COR-L47 (cell line): ENCODE measurements at regions not wholly inside any gene's neighbourhood (a gene's known extent, or its start where the extent isn't known, plus 50 kb on each side); places are given as distances from the start of the nearest gene placed in this dataset.
"Not testable (repeated sequence)": the region's sequence is repeated elsewhere in the genome, so short reads cannot be mapped to it uniquely, and the experiment has no call there.

Experiments used
- DNase-seq: peaks from one replicate; lab custom pipeline; 2025; lab: John Stamatoyannopoulos, UW

GRCh38 chrX:128961290-128961689, 562.0 kb downstream of the SMARCA1 start:
- no peak for DNase-seq

DNA sequence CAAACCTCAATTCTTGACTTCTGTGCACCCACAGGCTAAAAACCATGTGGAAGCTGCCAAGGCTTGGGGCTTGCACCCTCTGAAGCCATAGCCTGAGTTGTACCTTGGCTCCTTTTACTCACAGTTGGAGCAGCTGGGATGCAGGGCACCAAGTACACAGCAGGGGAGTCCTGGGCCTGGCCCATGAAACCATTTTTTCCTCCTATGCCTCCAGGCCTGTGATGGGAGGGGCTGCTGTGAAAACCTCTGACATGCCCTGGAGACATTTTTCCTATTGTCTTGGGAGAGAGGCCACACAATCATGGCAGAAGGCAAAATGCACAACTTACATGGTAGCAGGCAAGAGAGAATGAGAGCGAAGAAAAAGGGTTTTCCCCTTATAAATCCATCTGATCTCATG, 568.6 kb downstream of the SMARCA1 start:
- not testable (repeated sequence) for DNase-seq

- DNase-seq: no peak
These were observed 592.2 kb downstream of the SMARCA1 start for GRCh38 chrX:128931071-128931470.

DNA sequence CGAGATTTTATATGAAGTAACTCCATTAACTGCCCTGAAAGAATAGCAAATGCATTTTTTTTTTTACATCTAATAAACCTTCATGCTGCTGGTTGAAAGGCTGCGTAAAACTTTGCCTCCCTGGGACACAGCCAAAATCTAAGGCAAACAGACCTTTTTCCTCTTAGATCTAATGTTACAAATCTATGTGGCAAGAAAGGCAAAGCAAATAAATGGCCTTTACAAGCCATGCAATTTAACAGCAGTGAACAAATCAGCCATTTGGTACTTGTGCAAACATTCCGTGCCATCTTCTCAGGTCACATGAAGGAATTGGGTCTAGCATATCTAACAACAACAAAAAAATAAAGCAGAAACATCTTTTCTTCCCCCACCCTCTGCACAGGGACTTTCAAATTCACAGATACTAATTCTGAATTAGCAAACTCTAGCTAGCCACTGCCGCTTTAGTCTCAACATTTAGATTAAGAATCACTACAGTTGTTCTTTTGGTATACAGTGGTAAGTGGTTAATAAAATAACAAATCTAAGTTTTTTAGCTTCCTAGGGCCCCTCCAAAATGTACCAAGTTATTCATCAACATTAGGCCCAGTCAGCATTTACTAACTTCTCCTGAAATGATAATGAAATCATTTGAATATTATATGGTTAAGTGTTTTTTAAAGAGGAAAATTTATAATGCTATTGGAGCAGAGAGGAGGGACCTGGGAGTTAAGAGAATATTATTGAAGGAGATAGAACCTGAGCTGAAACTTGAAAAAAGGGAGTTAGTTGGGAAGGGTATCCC, 593.8 kb downstream of the SMARCA1 start:
- peak; percentile 35 for DNase-seq

DNA sequence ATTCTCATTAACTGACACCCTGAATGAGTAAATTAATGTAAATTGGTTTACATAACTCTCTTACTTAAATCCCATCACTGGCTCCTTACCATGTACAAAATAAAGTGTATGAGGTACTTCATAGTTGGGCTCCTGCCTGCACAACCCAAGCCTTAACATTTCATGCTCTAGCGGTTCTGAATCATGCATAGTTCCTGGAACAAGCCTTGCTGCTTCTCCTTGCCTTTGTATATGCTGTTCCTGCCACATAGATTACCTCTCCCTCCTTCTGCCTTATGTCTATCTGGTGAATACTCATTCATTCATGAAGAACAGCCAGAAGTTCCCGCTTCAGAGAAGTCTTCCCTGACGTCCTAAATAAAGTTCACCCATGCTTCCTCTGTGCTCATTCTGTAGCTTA, 594.7 kb downstream of the SMARCA1 start:
- no peak for DNase-seq

GRCh38 chrX:128927363-128927762, 595.9 kb downstream of the SMARCA1 start:
- no peak for DNase-seq

DNA sequence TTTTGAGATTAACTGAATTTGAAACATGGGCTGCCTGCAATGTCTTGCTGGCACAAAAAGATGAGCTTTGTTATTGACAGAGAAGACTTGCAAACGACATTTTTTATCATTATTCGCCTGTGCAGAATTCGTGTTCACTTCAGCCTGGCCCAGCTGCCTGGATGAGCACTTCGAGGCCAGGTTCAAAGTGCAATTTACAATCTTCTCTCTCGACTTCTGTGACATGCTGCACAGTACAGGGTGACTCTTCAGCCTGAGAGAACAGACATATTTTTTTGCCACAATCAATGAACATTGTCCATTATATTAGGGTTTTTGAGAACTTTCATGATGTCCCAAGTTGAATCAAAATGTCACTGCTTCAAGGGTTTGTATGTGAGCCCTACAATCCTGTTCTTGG, 616.5 kb downstream of the SMARCA1 start:
- no peak for DNase-seq

DNA sequence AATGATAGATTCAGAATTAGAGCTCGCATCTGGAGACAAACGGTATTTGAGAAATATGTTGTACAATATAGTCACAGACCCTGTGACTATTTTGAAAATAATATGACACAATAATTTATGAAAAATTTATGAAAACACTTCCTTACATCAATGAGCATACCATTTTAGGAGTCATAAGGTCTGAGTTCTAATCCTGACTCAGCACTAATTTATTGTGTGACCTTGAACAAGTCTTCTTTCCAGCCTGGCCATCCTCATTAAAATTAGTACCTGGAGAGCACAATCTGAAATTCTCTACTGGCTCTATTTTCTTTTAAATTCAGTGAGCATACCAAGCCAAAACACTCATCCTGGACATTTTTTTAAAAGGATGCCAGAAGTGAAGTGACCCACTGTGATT, 622.3 kb downstream of the SMARCA1 start:
- no peak for DNase-seq

GRCh38 chrX:128897621-128898020, 625.7 kb downstream of the SMARCA1 start:
- DNase-seq: no peak

DNA sequence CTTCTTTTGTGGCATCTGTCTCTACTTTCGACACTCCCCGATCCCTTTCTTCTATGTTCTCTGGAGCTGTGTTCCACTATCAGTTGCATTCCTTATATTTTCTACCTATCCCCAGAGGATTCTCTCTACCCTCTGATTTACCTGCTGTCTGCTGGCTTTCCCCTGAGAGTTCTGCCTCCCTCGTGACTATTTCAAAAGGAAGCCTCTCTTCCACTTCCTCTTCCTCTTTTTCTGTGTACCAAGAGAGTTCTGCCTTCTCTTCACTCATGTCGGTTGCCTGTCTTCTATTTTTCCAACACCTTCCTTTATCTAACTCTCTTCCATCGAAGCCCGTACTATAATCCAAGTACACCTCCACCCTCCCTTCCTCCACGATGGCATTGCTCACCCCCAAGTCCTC, 631.7 kb downstream of the SMARCA1 start:
- no peak for DNase-seq

- no peak for DNase-seq
These were observed 638.9 kb downstream of the SMARCA1 start for GRCh38 chrX:128884430-128884829.

- DNase-seq: no peak
These were observed 639.6 kb downstream of the SMARCA1 start for GRCh38 chrX:128883650-128884049.

- DNase-seq: no peak
These were observed 652.9 kb downstream of the SMARCA1 start for GRCh38 chrX:128870361-128870760.

- DNase-seq: no peak
These were observed 660.7 kb downstream of the SMARCA1 start for GRCh38 chrX:128862557-128862956.

- no peak for DNase-seq
These were observed 674.9 kb downstream of the SMARCA1 start for GRCh38 chrX:128848374-128848773.

- no peak for DNase-seq
These were observed 676.9 kb downstream of the SMARCA1 start for GRCh38 chrX:128846385-128846784.

- no peak for DNase-seq
These were observed 704.6 kb downstream of the SMARCA1 start for GRCh38 chrX:128818690-128819089.

DNA sequence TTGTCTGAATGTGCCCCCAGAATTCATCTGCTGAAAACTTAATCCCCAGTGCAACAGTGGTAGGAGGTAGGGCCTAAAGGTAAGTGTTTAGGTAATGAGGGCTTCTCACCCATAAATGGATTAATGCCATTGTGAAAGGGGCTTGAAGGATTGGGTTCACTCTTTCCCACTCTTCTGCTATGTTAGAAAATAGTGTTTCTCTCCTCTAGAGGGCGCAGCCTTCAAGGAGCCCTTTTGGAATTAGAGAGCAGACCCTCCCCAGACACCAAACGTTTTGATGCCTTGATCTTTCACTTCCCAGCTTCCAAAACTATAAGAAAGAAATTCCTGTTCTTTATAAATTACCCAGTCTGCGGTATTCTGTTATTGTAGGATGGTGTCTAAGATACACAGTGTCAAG, 706.4 kb downstream of the SMARCA1 start:
- DNase-seq: no peak

DNA sequence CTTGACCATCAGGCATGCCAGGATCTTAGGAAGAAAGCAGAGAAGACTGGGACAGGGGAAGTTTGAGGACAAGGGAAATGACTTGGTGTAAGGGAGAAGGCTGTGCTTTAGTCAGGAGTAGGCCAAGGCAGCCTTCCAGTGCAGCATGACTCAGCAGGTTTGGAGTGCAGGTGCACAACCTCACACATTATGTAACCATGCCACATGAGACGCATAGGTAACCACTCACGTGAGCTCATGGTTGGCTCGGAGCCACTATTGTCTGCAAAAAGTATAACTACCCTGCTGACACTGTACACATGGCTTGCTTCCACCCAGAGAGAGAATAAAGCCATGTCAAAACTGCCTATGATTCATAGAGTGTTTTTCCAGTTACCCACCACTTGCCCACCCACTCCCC, 715.9 kb downstream of the SMARCA1 start:
- DNase-seq: no peak

DNA sequence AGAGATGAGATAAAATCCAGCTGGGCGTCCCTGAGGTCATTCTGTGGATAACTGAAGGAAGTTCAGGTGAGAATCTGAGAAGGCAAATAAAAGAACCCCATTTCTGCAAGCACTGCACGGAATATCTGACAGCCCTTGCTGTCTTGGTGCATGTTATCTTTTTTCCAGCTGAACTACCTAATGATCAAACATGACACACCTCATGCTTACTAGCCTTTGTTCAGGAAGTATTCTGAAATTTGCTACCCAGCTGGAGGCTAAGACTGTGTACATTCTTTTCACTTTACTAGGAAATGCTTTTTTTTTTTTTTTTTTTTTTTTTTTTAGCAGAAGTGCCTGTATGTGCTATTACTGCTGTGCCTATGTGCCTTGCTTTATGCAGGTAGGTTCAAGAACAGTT, 718.1 kb downstream of the SMARCA1 start:
- no peak for DNase-seq

- no peak for DNase-seq
These were observed 718.5 kb downstream of the SMARCA1 start for GRCh38 chrX:128804828-128805227.

DNA sequence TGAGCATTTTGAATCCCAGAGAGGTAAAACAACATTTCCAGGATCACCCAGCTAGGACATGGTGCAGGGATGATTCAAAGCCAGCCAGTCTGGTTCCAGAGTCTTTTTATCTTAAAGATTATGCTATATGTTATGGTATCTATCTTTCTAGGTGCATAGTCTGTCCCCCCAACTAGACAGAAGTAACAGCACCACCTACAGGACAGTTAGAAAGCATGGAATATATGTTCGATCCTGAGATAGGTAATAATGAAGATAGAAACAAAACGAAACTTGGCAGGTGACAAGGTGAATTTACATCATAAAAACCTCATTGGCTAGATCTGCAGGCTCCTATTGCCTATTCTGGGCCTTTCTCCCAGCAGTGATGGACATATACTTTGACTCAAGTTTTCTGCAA, 723.2 kb downstream of the SMARCA1 start:
- no peak for DNase-seq

DNA sequence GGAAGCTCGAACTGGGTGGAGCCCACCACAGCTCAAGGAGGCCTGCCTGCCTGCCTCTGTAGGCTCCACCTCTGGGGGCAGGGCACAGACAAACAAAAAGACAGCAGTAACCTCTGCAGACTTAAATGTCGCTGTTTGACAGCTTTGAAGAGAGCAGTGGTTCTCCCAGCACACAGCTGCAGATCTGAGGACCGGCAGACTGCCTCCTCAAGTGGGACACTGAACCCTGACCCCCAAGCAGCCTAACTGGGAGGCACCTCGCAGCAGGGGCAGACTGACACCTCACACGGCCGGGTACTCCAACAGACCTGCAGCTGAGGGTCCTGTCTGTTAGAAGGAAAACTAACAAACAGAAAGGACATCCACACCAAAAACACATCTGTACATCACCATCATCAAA, 730.9 kb upstream of the ACTRT1 start:
- DNase-seq: not testable (repeated sequence)

DNA sequence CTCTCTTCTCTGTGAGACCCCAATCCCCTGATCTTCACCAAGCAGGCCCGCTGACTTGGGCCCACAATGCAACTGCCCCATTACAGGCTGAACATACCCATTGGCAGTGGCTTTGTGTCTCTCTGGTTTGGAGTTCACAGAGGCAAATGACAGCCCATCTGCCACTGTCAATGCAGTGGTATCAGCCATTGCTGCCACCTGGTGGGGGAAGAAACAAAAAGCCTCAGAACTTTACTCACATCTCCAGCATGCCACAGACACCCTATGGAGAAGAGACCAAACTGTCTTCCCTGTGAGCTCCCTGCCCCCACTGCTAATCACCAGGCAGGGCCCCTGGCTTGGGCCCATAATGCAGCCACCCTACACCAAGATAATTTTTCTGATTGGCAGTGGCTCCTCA, 729.3 kb upstream of the ACTRT1 start:
- peak; percentile 25 for DNase-seq
